GM18520 (cell line): ENCODE measurements at regions not wholly inside any gene's neighbourhood (a gene's known extent, or its start where the extent isn't known, plus 50 kb on each side); places are given as distances from the start of the nearest gene placed in this dataset.
"Not testable (repeated sequence)": the region's sequence is repeated elsewhere in the genome, so short reads cannot be mapped to it uniquely, and the experiment has no call there.

Experiments
- ATAC-seq: cut with Tn5 transposase; IDR thresholded peaks from one replicate; pipeline ENCODE4 v1.9.1; 2021; ENCODE audit not compliant: unreplicated experiment

GRCh38 chr15:31217566-31218270 lies 108.9 kb upstream of the KLF13 start:
- no peak for ATAC-seq

- ATAC-seq, result no peak
Measured at GRCh38 chr15:31219221-31219620, 107.4 kb upstream of the KLF13 start.

GRCh38 chr15:31221936-31222515 lies 104.6 kb upstream of the KLF13 start:
- no peak for ATAC-seq

DNA sequence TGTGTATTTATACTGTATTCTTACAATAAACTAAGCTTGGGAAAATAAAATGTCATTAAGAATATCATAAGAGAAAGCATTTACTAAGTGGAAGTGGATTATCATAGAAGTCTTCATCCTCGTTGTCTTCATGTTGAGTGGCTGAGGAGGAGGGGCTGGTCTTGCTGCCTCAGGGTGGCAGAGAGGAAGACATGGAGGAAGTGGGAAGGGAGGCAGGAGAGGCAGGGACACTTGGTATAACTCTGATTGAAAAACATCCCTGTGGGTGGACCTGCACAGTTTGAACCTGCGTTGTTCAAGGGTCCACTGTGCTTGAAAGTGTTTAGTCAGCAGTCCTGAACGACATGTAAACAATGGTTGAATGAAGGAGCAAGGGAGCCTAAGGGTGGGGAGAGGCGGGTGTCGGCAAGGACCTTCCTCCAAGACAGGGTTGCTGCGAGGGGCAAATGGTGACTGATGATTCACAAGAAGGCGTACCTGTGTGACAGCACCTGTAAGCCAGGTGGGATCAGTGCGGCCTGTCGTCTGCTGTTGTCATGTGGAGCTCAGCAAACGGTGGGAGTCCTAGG lies 103.8 kb upstream of the KLF13 start:
- ATAC-seq, result no peak

GRCh38 chr15:31223478-31224350 lies 102.9 kb upstream of the KLF13 start:
- ATAC-seq, result no peak

DNA sequence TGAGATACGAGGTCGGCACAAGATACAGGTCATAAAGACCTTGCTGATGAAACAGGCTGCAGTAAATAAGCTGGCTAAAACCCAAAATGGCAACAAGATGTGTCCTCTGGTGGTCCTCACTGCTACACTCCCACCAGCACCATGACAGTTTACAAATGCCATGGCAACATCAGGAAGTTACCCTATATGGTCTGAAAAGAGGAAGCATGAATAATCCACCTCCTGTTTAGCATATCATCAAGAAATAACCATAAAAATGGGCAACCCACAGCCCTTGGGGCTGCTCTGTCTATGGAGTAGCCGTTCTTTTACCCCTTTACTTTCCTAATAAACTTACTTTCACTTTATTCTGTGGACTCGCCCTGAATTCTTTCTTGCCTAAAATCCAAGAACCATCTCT lies 102.0 kb upstream of the KLF13 start:
- ATAC-seq, result not testable (repeated sequence)

DNA sequence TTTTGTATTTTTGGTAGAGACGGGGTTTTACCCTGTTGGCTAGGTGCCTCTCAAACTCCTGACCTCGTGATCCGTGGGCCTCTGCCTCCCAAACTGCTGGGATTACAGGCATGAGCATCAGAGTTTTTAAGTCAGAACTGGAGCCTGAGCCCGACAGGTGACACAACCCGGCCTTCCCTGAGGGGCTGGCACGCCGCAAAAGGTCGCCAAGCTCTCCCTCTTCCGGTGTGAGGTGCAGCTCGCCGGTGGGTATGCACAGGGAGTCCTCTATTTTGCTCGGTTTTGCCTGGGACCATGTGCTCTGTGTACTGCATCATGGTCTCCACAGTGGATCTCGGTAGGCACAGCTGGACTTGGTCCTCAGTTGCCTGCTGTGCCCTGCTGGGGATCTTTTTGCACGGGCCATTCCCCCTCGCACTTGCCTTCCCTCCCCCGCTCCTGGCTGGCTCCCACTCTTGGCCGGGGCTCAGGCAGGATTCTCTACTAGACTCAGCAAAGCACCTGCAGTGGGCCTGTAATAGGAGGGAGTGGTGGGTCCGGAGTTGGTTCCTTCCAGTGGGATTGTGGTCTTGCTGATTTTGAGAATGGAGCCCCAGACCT lies 101.2 kb upstream of the KLF13 start:
- no peak for ATAC-seq

- ATAC-seq, result no peak
Measured at GRCh38 chr15:31226021-31226420, 100.6 kb upstream of the KLF13 start.

GRCh38 chr15:31227235-31227634 lies 99.4 kb upstream of the KLF13 start:
- ATAC-seq, result no peak

- no peak for ATAC-seq
Measured at GRCh38 chr15:31228011-31228484, 98.6 kb upstream of the KLF13 start.

DNA sequence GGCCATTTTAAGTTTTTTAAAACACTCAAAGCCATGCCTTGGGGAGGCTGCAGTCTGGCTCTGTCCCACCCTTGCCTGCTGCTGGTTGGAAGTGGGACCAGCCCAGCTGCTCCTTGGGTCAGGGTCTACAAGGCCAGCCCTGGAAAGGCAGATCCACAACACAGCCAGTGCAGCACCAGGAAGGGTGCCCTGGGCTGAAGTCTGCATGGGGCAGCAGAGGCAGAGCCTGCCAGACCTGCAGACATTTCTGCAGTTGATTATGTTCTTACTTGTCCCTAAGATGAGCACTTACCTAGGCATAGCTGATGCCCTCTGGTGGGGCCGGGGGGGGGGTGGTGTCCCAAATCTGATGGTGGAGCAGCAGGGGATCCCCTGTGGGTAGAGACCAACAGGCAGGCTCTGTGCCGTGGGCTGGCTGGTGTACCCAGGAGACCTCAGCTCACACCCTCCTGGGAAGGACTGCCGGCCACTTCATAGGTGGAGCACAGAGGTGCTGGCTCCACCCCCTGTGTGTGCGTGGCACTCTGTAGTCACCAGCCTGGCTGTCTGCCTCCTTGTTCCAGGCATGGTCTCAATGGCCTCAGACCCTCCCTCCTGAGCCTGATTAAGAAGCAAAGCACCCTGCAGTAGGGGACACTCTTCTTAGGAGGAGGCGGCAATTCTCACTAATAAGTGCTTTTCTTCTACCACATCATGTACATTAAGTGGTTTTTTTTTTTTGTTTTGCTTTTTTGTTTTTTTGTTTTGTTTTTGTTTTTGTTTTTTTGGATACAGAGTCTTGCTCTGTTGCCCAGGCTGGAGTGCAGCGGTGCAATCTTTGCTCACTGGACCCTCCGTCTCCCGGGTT lies 97.4 kb upstream of the KLF13 start:
- peak; percentile 55 for ATAC-seq

- peak; percentile 79 for ATAC-seq
Measured at GRCh38 chr15:31230630-31231485, 95.8 kb upstream of the KLF13 start.

DNA sequence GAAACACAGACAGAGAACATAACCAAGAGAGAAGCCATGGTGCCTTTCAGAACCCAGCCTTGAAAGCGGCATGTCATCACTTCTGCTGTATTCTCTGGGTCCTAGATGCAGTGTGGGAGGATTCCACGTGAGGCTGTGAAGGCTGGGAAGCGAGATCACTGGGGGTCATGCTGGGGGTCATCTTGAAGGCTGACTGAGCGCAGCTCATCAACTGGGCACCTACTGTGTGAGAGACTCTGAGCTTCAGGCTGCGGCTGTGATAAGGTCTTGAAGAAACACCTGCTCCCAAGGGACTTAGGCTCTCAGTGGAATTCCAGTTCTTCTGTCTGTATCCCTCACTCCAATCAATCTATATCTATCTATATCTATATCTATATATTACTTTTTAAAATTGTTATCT lies 91.8 kb upstream of the KLF13 start:
- no peak for ATAC-seq

GRCh38 chr15:31235311-31236183 lies 91.1 kb upstream of the KLF13 start:
- no peak for ATAC-seq

GRCh38 chr15:31236184-31237042 lies 90.2 kb upstream of the KLF13 start:
- ATAC-seq, result no peak

- no peak for ATAC-seq
Measured at GRCh38 chr15:31237043-31237324, 89.7 kb upstream of the KLF13 start.

- no peak for ATAC-seq
Measured at GRCh38 chr15:31238906-31239305, 87.7 kb upstream of the KLF13 start.

GRCh38 chr15:31239409-31239808 lies 87.2 kb upstream of the KLF13 start:
- ATAC-seq, result no peak
